Stimulated activated CD4-positive, alpha-beta T cell treated with anti-CD3 and anti-CD28 coated beads, Interleukin-12 subunit alpha, Interleukin-12 subunit beta, amount 100 ng/mL, for 48 hours (primary cell): ENCODE measurements at regions not wholly inside any gene's neighbourhood (a gene's known extent, or its start where the extent isn't known, plus 50 kb on each side); places are given as distances from the start of the nearest gene placed in this dataset.
"Not testable (repeated sequence)": the region's sequence is repeated elsewhere in the genome, so short reads cannot be mapped to it uniquely, and the experiment has no call there.

ENCODE experiments used
- DNase-seq, 3 donors: peaks; one replicate each; pipeline ENCODE4 v3.0.0-alpha.2; 2020; ENCODE audit warnings: low read depth in 2 of 3, low spot score in 1 of 3

DNA sequence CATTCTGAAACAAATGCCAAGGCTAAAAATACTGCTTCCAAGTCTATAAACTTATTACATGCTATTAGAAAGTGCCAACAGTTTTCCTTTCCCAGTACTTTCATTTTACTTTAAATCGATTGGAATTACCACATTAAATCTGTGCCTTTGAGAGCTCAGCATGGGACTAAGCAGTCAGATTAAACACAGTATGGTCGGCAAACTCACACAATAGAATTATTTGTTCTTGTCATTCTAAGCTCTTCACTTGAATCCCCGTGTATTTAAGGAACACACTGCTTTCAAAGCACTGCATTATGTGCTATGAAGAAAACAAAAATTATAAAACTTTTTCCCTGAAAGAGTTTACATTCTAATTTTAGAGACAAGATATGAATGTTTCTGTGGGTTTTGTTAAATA lies 444.4 kb upstream of the SLC39A10 start:
- DNase-seq: no peak

DNA sequence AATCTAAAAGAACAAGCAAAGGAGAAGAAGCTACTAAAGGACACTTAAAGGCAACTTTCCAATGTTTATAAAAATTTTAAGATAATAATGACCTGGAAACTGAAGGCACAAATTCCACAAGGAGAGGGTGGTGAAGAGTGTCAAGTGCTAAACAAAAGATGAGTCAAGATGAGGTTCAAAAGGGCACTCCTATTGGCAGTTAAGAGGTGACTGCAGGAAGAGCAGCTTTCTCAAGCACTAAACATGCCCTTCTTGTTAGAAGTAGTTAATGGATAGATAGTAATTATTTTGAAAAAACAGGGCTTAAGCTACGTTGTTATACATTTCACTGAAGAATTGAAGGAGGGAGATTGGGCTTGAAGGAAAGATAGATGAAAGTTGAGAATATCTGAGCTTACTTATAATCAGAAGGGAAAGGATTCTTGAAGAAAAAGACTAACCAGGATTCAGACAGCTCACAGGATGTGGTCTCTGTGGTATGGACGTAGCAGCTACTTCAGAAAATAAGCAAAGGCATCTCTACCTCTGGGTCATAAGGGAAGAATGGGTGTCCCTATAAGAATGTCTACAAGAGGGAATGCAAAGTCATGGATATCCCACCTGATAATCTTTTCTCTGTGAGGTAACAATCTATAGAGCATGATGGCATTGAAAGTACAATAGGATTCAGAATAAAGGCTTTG lies 454.7 kb upstream of the SLC39A10 start:
- DNase-seq: no peak

- no peak for DNase-seq
These were observed 457.2 kb upstream of the SLC39A10 start for GRCh38 chr2:195199864-195200263.

DNA sequence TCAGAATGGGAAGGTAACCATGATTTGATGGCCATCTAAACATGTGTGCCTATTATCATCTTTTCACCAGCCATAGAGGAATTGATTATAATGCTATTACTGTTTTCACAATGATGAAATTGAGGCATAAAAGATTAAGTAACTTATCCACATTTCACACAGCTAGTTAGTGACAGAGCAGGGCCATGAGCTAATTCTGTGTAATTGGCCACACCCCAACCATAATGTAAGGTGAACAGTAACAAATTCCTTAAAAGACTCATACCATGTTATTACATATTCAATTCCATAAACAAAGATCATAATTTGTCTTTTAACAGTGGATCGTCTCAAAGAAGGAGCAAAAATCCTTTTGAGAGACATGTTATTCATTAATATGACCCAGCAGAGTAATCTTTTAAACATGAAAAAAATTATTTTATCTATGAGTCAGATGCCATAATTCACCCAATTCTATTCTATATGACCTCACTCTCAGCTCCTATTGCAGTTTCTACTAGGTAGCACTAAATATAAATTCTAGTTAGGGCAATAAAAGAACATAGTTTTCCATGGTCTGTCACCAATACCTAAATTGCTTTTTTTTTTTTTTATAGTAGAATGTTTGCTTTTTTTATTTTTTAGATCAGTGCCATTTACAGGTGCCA lies 475.8 kb upstream of the SLC39A10 start:
- DNase-seq: no peak

- DNase-seq: no peak
These were observed 488.7 kb upstream of the SLC39A10 start for GRCh38 chr2:195168369-195168768.

DNA sequence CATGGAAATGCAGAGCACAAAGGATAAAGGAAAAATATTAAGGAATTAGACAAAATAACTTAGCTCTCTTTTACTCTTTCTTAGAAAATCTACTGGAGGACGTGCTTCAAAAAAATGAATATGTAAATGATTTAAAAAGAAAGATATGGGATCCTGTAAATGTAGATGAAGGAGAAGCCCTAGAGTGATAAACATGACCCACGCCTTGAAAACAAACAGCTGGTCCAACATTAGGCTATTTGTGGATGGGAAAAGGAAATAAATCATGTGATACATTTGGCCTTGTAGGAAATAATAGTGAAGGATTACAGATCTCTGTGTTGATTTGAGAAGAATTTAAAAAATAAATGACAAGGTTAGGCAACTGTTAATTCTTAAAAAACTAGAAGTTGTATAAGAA lies 492.1 kb upstream of the SLC39A10 start:
- no peak for DNase-seq

DNA sequence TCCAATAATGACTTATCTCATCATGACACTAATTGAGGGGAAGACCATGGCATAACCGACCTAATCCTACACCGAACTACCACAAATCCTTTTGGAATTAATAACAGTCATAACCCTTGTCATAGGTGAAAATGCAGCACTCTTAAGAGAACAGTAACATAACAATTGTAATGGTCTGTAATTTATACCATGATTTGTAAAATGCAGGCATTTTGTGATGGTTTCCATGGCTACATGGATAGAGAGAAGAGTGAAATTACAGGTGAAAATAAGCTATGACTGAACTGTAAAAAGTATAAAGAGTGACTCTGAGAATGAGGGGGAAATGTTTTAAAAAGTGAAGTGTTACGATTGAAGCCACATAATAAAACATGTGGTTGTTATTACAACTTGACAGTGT lies 494.1 kb upstream of the SLC39A10 start:
- no peak for DNase-seq

GRCh38 chr2:195162194-195162593 lies 494.8 kb upstream of the SLC39A10 start:
- no peak for DNase-seq

DNA sequence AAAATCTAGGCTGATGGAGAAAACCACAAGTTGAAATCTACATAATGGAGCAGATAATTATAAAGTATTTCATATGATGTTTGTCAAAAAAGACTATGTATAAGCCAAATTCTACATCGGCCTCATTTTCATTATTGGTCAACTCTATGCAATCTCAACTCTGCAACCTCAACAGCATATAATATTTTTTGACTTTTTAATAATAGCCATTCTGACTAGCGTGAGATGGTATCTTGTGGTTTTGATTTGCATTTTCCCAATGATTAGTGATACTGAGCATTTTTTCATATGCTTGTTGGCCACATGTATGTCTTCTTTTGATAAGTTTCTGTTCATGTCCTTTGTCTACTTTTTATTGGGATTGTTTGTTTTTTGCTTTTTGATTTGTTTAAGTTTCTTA lies 496.1 kb upstream of the SLC39A10 start:
- no peak for DNase-seq

DNA sequence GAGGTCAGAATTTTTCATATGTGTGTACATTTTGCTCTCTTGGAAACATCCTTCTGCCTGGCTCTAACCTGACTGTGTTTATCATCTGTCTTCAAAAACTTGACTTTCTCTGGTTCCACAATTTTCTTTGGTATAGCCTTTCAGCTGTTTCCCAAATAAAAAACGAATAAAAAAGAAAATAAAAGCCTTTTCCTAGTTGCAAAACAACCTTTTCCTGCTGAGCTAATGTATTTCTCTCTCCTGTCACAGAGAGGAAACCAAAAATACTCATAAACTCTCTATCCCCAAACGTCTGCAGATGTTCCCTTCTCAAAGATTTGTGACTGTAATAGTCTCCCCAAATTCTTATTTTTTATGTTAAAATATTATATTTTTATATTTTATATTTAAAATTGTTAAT lies 505.3 kb upstream of the SLC39A10 start:
- no peak for DNase-seq

DNA sequence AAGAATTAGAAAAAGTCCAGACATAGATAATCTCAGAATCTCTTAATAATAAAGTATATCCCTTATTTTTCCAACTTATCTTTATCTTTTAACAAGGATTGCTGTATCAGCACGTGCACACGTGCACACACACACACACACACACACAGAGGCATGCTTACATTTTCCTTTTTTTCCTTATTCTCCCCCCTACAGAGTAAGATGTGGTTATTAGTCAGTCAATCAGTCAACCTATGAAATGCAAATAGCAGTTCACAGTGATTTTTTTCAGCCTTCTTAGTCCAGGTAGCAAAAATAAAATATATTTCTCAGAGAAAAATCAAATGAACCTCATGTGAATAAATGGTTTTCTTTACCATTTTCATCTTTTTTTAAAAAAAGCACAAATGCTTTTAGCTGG lies 506.2 kb upstream of the SLC39A10 start:
- no peak for DNase-seq

DNA sequence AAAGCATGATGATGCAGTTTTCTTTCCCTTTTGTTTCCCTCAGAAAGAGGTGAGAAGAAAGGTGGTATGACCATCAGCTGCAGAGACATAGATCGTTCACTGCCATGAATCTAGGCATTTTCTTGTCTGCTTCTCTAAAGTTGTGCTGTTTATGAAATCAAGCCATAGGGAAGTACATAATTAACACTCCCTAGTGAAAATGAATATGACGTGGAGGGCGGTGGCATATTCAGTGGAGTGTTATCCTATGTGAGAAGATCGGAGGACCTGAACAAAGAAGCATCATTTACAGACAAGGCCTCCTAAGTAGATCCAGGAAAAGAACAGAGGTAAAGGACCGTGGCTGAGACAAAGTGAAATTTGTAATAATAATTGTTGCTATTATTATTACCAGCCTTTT lies 509.0 kb upstream of the SLC39A10 start:
- DNase-seq: no peak

- no peak for DNase-seq
These were observed 510.1 kb upstream of the SLC39A10 start for GRCh38 chr2:195146761-195147541.

- no peak for DNase-seq
These were observed 518.6 kb upstream of the SLC39A10 start for GRCh38 chr2:195138435-195138834.

DNA sequence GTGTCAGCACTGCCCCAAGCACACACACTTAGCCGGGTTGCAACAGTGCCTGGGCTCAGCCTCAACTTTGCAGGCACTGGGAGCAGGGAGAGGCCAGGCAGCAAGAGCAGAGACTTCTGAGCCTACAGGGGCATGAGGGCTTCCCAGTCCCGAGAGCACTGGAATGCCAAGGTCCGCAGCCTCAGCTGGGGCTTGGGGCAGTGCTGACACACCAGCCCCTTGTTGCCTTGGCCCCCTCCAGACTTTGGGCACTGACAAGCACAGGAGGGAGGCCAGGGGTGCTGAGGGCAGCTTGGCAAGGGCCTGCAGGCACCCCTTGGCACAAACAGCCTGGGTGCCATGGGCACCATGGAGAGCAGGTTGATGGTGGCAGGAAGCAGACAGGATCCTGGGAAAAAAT lies 531.1 kb upstream of the SLC39A10 start:
- DNase-seq: not testable (repeated sequence)

DNA sequence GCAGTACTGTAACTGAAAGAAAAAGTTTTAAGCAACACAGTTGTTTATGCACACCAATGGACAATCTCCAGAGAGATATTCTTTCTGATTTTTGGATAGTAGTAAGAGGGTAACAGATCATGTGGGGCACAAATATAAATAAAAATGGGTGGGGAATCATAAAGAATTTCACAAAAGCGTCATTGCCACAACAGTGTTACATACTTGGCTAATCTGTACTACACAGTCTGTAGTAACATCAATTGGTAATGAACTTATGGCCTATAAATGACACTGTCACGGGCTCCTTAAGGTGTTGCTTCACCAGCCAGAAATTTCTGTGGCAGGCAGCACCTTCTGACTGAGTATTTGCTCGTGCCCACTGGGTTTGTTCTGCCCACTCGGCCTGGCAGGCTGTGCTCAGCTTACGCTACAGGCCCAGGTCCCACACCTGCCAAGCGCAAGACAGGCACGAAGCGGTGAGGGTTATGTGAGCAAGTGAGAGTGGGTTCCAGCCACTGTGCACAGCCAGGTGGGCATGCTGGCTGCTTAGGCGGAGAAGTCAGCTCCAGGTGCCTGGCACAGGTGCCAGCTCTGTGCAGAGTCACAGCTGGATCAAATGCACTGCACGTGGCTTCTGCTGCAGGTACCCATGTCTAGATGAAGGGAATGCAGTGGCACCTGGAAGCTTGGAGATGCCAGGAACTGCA lies 532.5 kb upstream of the SLC39A10 start:
- DNase-seq: no peak

DNA sequence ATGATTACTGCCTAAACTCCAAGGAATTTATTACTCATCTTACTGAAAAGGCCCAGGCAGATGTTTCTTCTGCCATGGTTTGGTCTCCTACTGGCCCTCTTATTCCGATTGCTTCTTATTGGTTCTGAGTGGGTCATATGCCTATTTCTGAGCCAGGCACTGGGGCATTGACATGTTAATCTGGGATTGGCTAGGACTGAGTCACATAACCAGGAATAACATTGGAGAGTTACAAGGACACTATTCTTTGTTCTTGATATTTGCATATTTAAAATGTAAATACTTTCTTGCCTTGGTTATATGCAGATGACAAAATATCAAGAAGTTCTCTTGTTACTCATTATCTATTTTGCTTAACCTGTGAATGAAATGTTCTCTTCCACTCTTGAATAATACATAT lies 534.4 kb upstream of the SLC39A10 start:
- no peak for DNase-seq

- no peak for DNase-seq
These were observed 535.7 kb upstream of the SLC39A10 start for GRCh38 chr2:195121341-195121740.

- DNase-seq: no peak
These were observed 537.8 kb upstream of the SLC39A10 start for GRCh38 chr2:195119231-195119630.

- no peak for DNase-seq
These were observed 538.8 kb upstream of the SLC39A10 start for GRCh38 chr2:195118276-195118675.

DNA sequence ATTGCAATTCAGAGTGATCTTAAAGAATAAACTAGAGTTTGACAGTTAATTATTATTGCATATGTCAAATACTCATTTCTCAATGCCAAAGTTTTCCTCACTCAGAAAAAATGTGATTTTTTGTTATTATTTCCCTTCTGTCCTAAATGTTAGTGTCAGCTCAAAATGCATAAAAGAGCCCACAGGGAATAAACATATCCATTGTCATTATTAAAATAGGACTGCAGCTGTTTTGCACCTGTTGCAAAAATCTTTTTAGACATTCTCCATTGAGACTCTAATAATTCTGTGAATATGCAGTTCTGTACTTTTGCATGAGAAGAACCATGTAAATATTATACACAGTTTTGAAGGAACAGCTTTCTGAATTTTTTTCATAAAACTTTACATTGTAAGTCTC lies 540.0 kb upstream of the SLC39A10 start:
- DNase-seq: no peak

GRCh38 chr2:195115738-195116137 lies 541.3 kb upstream of the SLC39A10 start:
- DNase-seq: no peak
